ENCODE measurements at regions not wholly inside any gene's neighbourhood (a gene's known extent, or its start where the extent isn't known, plus 50 kb on each side); places are given as distances from the start of the nearest gene placed in this dataset.
"Not testable (repeated sequence)": the region's sequence is repeated elsewhere in the genome, so short reads cannot be mapped to it uniquely, and the experiment has no call there.

DNA sequence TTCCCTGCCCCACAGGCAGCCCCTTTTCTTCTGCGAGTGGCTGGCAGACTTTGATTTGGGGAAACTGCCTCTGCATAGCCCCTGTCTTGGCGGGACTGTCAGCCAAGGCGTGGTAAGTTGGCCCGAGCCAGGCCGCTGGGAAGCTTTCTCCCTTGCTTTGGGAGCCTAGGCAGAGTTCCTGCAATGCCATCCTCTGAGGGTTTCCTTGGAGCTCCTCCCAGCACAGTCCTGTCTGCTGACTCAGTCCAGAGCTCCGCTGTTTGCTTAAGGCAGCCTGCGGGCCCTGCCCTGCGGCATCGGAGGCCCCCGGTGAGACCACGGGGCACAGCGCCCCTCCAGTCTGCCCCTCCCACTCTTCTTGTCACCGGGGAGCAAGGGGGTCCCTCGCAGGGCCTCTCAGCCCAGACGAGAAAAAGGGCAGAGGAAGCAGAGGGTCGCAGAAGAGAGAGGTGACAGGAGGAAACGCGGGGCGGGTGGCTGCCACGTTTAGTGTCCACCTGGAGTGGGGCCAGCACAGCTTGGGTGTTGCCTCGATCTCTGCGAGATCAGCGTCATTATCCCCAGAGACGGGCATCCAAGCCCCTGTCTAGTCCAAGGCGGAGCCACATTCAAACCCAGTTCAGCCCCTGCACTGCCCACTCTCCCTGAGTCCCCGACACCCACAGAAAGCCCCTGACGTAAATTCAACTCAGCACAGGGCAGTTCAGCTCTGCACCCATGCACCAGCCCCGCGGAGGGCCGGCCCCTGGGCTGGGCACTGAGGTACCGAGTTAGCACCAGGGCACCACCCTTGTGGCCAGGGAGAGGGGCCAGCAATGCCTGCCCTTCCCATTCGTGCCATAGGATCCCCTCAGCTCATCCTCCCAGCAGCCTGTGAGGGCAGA is 59.0 kb upstream of the CHST15 start:
- DNase-seq (ENCODE audit: low read depth in 2 of 3, low spot score in 1 of 3): no peak

DNA sequence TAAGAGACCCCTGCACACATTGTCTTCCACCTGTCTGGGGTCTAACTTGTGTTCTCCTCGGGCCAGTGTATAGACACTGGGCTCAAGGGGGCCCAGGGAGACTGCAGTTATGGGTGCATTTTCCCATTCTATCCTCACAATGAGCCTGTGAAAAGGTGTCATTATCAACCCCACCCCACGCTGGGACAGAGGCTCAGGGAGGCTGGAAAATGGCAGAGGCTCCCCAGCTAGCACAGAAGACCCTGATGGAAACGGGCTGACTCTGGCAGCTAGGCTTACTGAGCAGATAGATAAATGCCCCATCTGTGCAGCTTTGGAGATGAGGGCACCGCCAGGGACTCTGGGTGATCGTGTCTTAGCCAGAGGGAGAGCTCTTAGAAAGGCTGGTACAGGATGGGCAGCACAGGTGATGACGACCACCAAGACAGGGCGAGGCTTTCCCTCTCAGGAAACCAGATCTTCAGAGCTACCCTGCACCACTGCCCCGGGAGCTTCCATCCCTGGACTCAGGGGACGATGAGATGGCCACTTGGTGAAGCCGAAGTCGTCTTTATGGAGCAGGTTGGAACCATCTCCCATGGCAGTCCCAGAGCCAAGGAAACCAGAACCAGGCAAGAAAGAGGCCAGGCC is 58.2 kb upstream of the CHST15 start:
- DNase-seq (ENCODE audit: low read depth in 2 of 3, low spot score in 1 of 3): no peak

DNA sequence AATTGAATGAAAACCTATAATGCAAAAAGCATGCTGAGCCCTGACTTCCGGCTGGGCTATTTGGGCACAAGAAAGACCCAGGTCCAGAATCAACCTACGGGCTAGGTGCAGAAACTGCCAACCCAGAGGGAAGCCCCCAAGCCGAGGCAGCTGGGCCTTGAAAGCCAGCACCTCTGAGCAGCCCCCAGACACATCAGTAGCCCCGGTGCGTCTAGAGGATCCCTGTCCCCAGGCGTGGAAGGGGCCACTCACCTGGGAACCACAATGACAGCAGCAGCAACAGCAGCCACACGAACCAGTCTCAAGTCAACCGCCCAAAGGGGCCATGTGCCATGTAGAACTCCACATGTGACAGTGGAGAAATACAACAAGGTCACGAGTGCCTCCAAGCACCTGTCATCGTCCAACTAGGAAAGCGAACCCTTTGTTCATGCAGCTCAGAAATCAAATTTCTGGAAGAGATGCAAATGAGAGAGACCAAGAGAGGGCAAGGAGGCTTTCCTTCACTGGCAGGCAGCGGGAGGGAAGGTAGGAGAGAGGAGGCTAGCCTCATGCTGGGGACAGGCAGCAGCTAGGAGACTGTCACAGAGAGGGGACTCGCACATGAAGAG is 57.5 kb upstream of the CHST15 start:
- DNase-seq (ENCODE audit: low read depth in 2 of 3, low spot score in 1 of 3): no peak

GRCh38 chr10:124150189-124150806 is 56.9 kb upstream of the CHST15 start:
- DNase-seq (ENCODE audit: low read depth in 2 of 3, low spot score in 1 of 3): no peak

GRCh38 chr10:124149189-124150042 is 56.0 kb upstream of the CHST15 start:
- DNase-seq (ENCODE audit: low read depth in 2 of 3, low spot score in 1 of 3): no peak

GRCh38 chr10:124148509-124149188 is 55.3 kb upstream of the CHST15 start:
- not testable (repeated sequence) for DNase-seq (ENCODE audit: low read depth in 2 of 3, low spot score in 1 of 3)

DNA sequence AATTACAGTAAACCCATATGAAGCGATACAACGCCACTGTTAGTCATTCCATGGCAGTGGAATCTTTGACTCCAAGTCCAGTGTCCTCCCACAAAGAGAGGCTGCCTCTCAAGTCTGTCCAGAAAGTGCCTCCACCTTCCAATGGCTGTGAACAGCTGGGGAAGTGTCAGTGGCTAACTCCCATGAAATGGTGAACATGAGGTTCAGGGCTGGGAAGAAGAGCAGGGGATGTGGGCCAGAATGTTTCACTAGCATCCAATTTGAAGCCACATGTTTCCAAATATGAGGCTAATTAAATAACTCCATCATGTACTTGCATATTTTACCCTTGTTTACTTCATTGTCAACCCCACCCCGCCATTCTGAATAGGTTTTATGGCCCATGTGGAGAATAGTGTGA is 53.1 kb upstream of the CHST15 start:
- no peak for DNase-seq (ENCODE audit: low read depth in 2 of 3, low spot score in 1 of 3)

DNA sequence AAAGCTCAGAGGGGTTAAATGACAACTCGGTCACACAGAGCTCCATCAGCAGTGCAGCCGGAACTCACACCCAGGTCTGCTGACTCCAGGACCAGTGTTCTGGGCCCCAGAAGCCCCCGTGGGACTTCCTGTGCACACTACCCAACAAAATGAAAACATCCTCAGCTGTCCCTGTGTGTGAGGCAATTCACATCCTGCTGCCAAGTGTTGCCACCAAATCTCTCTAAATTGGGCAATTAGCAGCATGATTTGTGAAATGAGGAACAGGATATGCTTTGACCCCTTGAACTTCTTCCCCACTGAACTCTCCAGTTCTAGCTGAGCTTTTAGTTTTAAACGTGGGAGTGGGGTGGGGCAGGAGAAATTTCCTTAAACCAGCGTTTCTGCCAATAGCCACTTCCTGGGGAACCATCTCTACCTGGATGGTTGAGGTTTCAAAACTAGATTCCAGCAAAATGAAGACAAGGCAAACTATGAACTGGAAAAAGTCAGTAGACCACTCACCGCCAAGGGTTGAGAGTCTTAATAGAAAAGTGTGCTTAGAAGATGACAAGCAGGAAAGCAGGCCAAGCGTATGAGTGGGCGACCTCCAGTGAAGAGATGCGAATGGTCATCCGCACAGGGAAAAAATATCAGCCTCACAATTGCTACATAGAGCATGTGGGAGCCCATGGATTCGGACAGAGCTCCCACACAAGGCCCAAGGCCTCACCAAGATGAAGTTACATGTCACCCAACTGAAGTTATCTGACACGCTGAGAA is 51.9 kb upstream of the CHST15 start:
- no peak for DNase-seq (ENCODE audit: low read depth in 2 of 3, low spot score in 1 of 3)

GRCh38 chr10:124144536-124144935 is 51.1 kb upstream of the CHST15 start:
- DNase-seq (ENCODE audit: low read depth in 2 of 3, low spot score in 1 of 3): no peak

DNA sequence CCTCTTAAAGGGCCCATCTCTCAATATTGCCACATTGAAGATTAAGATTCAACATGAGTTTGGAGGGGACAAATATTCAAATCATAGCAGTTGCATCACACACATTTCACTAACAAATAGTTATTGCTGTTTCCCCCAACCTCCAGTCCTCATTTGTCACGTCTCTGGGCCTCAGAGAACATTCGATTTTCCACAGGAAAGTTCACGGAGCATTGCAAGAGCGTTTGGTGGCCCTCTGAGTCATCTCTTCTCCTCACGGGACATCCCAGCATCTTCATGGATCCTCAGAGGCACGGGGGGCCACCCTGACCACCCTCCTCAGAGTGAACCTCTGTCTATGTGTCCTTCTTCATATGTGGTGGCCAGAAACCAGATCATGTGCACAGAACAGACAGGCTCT is 50.3 kb upstream of the CHST15 start:
- DNase-seq (ENCODE audit: low read depth in 2 of 3, low spot score in 1 of 3): no peak
